DMS153 treated with DMSO at 0.1 percent for 48 hours (cell line): ENCODE measurements at regions not wholly inside any gene's neighbourhood (a gene's known extent, or its start where the extent isn't known, plus 50 kb on each side); places are given as distances from the start of the nearest gene placed in this dataset.
A peak's percentile ranks its signal among the peaks of the same experiment; 100 is the strongest.
"Not testable (repeated sequence)": the region's sequence is repeated elsewhere in the genome, so short reads cannot be mapped to it uniquely, and the experiment has no call there.

ENCODE experiments used
- DNase-seq: peaks from one replicate; lab custom pipeline; 2025; ENCODE audit not compliant: unreplicated experiment; lab: John Stamatoyannopoulos, UW

GRCh38 chr7:85682833-85683620 is 496.2 kb upstream of the SEMA3D start:
- DNase-seq: no peak

DNA sequence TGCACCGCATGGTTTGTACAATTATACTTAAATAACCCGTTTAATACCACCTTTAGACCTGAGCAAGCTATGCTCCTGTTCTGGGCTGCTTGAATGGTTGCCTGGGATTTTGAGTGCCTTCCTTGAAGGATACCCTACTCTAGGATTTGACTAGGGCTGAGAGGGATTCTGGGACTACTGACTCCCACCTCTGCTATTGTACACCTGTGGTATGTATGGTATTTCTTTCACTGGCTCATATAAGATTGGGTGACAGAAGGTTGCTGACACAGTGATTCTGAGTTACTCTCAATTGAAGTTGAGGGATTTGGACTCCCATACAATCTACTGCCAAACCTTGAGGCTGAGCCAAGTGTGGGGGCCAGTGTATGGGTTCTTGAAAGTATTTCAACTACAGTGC is 494.4 kb upstream of the SEMA3D start:
- no peak for DNase-seq

DNA sequence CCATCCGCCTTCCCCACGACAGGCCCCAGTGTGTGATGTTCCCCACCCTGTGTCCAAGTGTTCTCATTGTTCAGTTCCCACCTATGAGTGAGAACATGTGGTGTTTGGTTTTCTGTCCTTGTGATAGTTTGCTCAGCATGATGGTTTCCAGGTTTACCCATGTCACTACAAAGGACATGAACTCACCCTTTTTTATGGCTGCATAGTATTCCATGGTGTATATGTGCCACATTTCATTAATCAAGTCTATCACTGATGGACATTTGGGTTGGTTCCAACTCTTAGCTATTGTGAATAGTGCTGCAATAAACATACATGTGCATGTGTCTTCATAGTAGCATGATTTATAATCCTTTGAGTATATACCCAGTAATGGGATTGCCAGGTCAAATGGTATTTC is 488.2 kb upstream of the SEMA3D start:
- DNase-seq: not testable (repeated sequence)

DNA sequence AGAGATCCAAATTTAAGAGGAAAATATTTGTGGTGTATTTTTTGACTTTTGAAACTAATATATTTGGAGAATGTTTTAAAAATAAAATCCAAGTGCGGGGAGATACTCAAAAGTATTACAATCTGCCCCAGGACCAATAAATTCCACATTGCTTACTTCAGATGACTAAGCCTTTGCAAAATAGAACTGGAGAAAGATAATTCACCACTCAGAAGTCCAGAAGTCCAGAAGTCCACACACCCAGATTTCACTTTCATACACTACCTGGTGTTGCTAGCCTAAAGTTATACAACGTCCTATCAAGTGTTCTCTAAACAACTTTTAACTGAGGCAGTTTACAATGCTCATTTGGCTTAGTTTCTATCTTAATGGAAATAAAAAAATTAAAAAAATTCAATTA is 487.0 kb upstream of the SEMA3D start:
- DNase-seq: no peak

- DNase-seq: no peak
Measured at GRCh38 chr7:85669225-85669624, 482.4 kb upstream of the SEMA3D start.

DNA sequence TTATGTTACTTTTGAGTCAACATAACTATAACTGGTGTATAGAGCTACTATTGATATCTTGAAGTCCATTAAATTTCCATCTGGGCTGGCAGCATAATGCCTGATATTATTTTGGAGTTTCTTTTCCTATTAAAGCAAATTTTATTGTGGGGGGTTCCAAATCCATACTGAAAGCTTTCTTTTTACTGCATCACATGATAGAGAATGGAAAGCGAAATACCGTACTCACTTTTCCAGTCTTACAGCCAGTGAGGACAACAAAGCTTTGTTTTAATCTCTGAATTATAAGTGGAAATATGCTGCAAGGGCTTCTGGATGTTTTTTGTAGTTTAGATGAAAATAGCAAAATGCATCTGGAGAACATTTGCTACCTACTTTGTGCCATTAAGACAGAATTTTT is 477.5 kb upstream of the SEMA3D start:
- DNase-seq: no peak

GRCh38 chr7:85659364-85659763 is 472.5 kb upstream of the SEMA3D start:
- no peak for DNase-seq

DNA sequence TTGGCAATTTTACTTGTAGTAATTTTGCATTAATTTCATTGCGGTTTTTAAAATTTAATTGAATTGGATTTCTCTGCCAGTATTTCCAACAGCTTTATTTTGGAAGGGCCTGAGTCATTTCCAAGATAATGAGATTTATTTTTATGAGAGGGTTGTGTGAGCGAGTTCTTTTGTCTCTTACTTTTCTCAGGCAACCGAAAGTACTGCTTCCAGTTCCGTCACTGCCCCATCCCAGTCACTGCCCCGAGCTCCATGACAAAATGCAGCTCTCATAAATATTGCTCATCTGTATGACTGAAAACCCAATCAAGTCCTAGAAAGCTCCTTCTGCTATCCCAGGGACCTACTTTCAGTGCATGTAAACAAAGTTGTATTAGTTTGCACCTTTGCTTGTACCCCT is 468.4 kb upstream of the SEMA3D start:
- no peak for DNase-seq

- DNase-seq: no peak
Measured at GRCh38 chr7:85644272-85644671, 457.4 kb upstream of the SEMA3D start.

GRCh38 chr7:85641331-85641730 is 454.5 kb upstream of the SEMA3D start:
- no peak for DNase-seq

DNA sequence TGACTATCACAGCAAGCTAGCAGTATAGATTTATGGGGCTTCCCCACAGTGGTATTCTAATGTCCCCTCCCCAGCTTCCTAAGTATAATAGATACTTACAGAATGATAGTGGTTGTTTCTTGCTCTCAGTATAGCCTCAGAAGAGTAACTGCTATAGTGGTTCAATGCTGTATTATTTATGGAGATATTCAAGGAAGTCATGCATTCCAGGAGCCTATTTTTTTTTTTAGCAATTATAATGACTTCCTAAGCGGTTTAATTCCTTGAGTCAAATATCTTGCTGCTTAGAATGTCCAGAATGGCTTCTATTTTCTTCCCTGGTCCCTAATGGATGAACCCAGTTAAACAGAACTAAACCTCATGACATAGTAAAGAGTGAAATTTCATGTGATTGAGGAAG is 451.5 kb upstream of the SEMA3D start:
- DNase-seq: no peak

GRCh38 chr7:85634951-85635350 is 448.1 kb upstream of the SEMA3D start:
- no peak for DNase-seq

DNA sequence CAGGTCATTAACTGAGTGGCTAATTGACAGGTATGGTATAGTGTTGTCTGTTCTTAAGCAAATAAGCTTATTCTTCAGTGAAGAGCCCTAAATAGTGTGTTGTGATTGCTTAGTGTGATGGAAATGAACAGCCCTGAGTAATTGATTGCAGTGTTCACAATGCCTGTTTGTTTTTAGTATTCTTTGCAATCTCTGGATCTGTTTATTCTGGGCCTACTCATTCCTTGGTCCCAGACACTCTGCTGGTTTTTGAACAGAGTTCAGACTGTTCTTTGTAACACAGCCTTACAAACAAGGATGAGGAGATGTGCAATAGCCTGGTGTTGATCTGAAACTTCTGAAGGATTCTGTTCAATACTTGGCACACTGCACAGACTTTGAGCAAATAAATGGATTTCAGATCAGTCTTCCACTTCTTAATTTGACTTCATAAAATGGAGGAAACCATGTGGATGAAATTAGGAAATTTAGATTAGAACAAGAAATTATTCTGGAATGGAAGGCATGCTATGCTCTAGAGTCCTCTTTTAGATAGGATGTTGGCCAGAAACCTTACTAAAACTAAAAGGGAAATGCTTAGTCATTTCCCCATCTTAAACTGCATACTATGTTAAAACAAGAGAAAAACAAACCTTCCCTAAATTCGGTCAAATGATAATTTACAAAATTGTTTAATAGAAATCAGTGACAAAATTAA is 444.2 kb upstream of the SEMA3D start:
- DNase-seq: peak; percentile 25

DNA sequence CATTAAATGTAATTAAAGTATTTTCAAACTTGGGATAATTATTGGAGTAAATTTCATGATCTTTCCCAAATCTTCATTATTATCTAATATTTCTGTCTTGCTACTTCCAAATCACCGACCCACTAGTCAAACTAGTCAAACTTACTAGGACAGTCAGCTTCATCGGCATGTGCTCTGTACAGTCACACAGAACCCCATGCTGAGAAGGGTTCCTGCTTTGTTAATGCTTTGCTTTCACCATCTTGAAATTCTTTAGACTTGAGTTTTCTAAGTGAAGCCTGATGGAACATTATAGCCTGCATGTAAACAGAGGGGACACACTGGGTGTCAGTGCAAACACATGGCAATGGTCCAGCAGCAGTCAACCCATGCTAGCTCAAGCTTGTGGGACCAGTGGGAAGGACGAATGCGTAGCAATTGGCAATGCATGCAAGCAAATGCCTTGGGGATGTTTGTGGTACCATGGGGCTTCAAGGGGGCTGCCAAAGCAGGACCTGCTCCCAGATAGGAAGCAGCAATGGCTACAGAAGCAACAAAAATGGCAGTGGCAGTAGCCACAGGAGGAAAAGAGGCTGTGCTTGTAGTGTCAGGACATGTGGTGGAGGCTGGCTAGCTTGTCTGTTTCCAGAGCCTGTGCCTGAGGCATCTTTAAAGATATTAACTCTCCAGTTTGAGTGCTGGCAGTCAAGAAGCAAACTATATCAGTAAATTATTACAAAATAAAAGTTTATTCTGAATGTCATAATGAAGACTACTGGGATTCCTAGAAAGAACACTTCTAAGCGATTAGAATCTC is 441.1 kb upstream of the SEMA3D start:
- DNase-seq: no peak

DNA sequence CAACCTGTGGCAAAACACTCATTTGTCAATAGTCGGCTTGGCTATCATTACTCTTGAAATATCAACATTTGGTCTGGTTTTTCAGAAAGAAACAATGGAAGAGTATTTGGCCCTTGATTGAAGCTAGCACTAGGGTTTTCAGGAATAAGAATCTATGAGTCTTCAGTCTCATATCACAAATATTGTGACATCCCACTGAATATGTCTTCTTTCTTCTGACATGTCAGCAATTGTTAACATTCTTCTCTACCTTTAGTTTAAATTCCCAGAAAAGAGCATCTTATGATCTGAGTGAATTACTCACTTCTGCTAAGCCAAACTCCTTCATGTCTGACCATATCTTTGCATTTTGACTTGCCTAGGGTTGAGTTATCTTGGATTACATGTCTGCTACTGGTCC is 435.2 kb upstream of the SEMA3D start:
- no peak for DNase-seq

DNA sequence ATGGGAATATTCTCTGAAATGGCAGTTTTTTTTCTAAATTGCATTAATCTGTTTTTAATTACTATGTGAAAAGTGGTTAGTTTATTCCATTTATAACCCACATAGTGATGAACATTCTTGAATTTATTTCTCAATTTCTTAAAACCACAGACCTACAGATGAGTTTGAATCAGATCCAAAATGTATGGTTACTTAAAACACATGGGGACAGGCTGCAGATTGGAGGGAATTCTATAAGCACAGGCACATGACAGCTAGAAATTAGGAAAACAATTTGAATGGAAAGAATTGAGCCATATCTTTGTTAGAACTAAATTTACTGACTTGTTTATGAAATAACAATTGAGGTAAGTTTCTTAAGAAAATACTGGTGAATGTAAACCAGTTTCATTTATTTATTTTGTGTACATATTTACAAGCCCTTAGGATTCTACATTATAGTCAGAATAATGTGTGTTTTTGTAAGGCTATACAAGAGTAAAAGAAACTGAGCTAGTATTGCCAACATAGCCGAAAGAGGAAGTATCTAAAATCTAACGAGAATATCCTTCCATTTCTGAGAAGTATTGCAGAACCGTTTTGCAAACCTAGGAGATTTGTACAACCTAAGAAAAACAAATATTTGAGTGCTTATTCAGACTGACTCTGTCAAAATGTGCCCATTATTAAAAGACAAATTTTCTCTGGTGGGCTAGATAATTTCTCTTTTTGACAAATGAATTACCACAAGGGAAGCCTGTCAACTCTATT is 434.3 kb upstream of the SEMA3D start:
- no peak for DNase-seq

DNA sequence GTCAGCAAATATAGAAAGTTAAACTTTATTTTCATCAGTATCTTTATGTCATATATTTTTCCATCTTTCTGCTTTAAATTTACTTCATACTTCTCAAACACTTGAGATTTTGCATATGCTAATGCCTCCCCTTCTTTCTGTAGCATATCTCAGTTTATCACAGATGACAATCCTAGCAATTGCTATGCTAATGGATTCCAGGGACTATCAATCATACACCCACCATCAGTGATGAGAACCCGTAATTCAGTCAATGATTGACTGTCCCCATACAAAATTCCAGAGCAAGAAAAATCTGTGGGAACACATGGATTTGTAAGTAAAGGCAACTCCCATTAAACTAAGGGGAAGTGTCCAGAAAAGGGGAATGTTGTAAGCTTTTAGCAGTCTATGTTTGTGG is 432.4 kb upstream of the SEMA3D start:
- no peak for DNase-seq

GRCh38 chr7:85614684-85615083 is 427.8 kb upstream of the SEMA3D start:
- no peak for DNase-seq

GRCh38 chr7:85612514-85612913 is 425.7 kb upstream of the SEMA3D start:
- peak; percentile 71 for DNase-seq

DNA sequence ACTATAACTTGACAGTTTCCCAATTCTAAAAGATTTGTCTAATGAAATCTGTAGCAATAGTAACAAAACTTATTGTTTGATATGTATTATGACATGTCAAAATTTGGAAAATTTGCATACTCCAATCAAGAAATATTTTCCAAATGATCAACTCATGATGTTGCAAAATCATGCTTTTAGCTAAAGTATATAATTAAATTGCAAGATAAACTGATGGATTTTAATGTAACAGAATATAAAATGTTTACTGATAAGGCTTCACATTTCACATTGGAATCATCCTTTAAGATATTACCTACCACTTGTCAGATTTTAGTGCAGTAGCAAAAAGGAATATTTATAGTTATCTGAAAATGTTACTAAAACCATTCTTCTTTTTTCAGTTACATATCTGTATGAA is 421.9 kb upstream of the SEMA3D start:
- no peak for DNase-seq

- DNase-seq: no peak
Measured at GRCh38 chr7:85602196-85602595, 415.3 kb upstream of the SEMA3D start.
